Testis (tissue), 2 donors: ENCODE measurements at regions not wholly inside any gene's neighbourhood (a gene's known extent, or its start where the extent isn't known, plus 50 kb on each side); places are given as distances from the start of the nearest gene placed in this dataset.

Source experiments
- DNase-seq: peaks from one replicate; pipeline ENCODE4 v3.0.0-alpha.2; 2019
- H3K27ac ChIP-seq, 2 donors: fragments of 200-600 bp; sonication (generic); one replicate each; pipeline ENCODE4 v1.5.1; 2019
- H3K27me3 ChIP-seq: fragments of 200-600 bp; sonication (generic); one replicate; pipeline ENCODE4 v1.5.1; 2019
- H3K36me3 ChIP-seq: fragments of 200-600 bp; sonication (generic); one replicate; pipeline ENCODE4 v1.5.1; 2017; ENCODE audit warnings: low read depth; ENCODE audit errors: missing control alignments
- H3K4me1 ChIP-seq: fragments of 200-600 bp; sonication (generic); one replicate; pipeline ENCODE4 v1.5.1; 2019
- H3K4me3 ChIP-seq, 2 donors: fragments of 200-600 bp; sonication (generic); one replicate each; pipeline ENCODE4 v1.5.1; 2017 to 2019
- H3K9me3 ChIP-seq: fragments of 200-600 bp; sonication (generic); one replicate; pipeline ENCODE4 v1.5.1; 2017
- CTCF ChIP-seq, 3 experiments: fragments of 450-650 bp in 2 of 3; fragments of 200-600 bp in 1 of 3; sonication (generic) in 1 of 3; IDR thresholded peaks; one replicate each; pipeline ENCODE4 v1.5.1; 2016 to 2019; ENCODE audit warnings: antibody characterized with exemption in 3 of 3, mild to moderate bottlenecking in 2 of 3, moderate library complexity in 1 of 3
- POLR2A ChIP-seq: fragments of 450-650 bp; IDR thresholded peaks from one replicate; pipeline ENCODE4 v1.6.1; 2017; ENCODE audit warnings: antibody characterized with exemption, mild to moderate bottlenecking, moderate library complexity
- WGBS, 2 donors: methylation state at CpG; one replicate each; pipeline ENCODE4 v1.1.5; 2018; 5-methylcytosine and 5-hydroxymethylcytosine counted together
- intact Hi-C: fragments of 100-400 bp; cut with DNase I; formaldehyde crosslinking; loops from one replicate; pipeline ENCODE4 v1.15.1; 2023; ENCODE audit warnings: low total_unique reads

GRCh38 chr18:51861046-51861445, 479.0 kb upstream of the DCC start:
- DNase-seq: no peak
- H3K27ac ChIP-seq: no peak overlapping the region
- no peaks in the 10 kb centered on the region for H3K36me3 ChIP-seq
- H3K4me1 ChIP-seq: no peaks in the 10 kb centered on the region
- intact Hi-C loops: no loop called here
- no peaks in the 10 kb centered on the region for H3K9me3 ChIP-seq
- no peak overlapping the region for H3K4me3 ChIP-seq
- 76 to 78% methylated on average over 2 of the region's 2 CpGs for WGBS, 2 donors
- H3K27me3 ChIP-seq: no peaks in the 10 kb centered on the region
- TF ChIP-seq CTCF (IDR thresholded peaks at IDR 0.05): no peak
- TF ChIP-seq POLR2A: no peak

GRCh38 chr18:51862051-51862715, 477.8 kb upstream of the DCC start:
- 83 to 86% methylated on average over 4 of the region's 4 CpGs for WGBS, 2 donors
- intact Hi-C loops: no loop called here
- H3K4me3 ChIP-seq: no peak overlapping the region
- H3K9me3 ChIP-seq: no peaks in the 10 kb centered on the region
- no peak for TF ChIP-seq CTCF (IDR thresholded peaks at IDR 0.05)
- TF ChIP-seq POLR2A: no peak
- no peak for DNase-seq
- H3K4me1 ChIP-seq: no peaks in the 10 kb centered on the region
- no peaks in the 10 kb centered on the region for H3K36me3 ChIP-seq
- no peak overlapping the region for H3K27ac ChIP-seq
- H3K27me3 ChIP-seq: no peaks in the 10 kb centered on the region

- no peaks in the 10 kb centered on the region for H3K27me3 ChIP-seq
- no peak for DNase-seq
- no peaks in the 10 kb centered on the region for H3K9me3 ChIP-seq
- 84 to 94% methylated on average over 6 to 35 of the region's 36 CpGs for WGBS, 2 donors
- H3K4me3 ChIP-seq: no peak overlapping the region
- H3K4me1 ChIP-seq: no peaks in the 10 kb centered on the region
- no peak overlapping the region for H3K27ac ChIP-seq
- intact Hi-C loops: no loop called here
- no peak for TF ChIP-seq POLR2A
- no peak for TF ChIP-seq CTCF (IDR thresholded peaks at IDR 0.05)
- no peaks in the 10 kb centered on the region for H3K36me3 ChIP-seq
These were observed 475.6 kb upstream of the DCC start for GRCh38 chr18:51864219-51864965.

- Histone ChIP-seq H3K4me3 (no peak overlapping the region), H3K9me3 (no peaks in the 10 kb centered on the region), H3K36me3 (no peaks in the 10 kb centered on the region), H3K27ac (no peak overlapping the region), H3K27me3 (no peaks in the 10 kb centered on the region), H3K4me1 (no peaks in the 10 kb centered on the region)
- 82 to 94% methylated on average over 1 of the region's 1 CpG for WGBS, 2 donors
- intact Hi-C loops: no loop called here
- TF ChIP-seq POLR2A: no peak
- no peak for TF ChIP-seq CTCF (IDR thresholded peaks at IDR 0.05)
- DNase-seq: no peak
These were observed 474.5 kb upstream of the DCC start for GRCh38 chr18:51865538-51865937.

- Histone ChIP-seq H3K9me3 (no peaks in the 10 kb centered on the region), H3K4me3 (no peak overlapping the region), H3K27me3 (no peaks in the 10 kb centered on the region), H3K4me1 (no peaks in the 10 kb centered on the region), H3K36me3 (no peaks in the 10 kb centered on the region), H3K27ac (no peak overlapping the region)
- intact Hi-C loops: no loop called here
- TF ChIP-seq POLR2A (no peak), CTCF (IDR thresholded peaks at IDR 0.05) (no peak)
- DNase-seq: peak; percentile 26
These were observed 472.2 kb upstream of the DCC start for GRCh38 chr18:51867767-51868166.
